ENCODE measurements at regions not wholly inside any gene's neighbourhood (a gene's known extent, or its start where the extent isn't known, plus 50 kb on each side); places are given as distances from the start of the nearest gene placed in this dataset.

- no peak for ATAC-seq
These were observed 58.0 kb upstream of the SLC7A14 start for GRCh38 chr3:170643831-170644230.

DNA sequence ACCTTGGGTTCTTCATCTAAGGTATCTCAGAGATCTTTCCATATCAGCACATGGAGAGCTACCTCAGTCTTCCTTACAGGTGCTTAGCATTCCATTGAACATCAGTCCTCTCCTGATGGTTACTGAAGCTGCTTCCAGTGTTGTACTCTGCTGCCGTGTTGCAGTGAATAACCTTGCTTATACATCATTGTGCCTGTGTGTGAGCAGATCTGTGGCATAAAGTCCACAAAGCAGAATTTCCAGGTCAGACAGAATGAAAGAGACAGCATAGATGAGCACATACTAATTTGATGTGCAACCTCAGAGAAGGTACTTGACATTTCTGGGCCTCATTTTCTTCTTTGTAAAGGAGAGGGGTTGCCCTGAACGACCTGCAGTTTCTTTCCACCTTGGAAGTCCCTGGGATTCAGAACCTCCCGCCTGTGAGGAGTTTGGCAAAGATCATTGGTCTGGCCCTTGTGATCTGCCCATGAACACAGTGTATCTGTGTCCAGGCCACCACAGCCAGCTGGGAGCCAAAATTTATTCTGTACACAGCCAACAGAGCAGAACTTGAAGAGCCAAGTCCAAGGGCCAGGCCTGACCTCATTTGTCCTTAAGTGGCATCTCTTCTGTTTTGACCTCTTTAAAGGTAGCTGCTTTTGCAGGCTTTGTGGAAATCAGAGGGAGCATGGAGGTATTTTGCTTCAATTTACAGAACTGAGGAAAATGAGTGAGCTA lies 57.2 kb upstream of the SLC7A14 start:
- no peak for ATAC-seq

DNA sequence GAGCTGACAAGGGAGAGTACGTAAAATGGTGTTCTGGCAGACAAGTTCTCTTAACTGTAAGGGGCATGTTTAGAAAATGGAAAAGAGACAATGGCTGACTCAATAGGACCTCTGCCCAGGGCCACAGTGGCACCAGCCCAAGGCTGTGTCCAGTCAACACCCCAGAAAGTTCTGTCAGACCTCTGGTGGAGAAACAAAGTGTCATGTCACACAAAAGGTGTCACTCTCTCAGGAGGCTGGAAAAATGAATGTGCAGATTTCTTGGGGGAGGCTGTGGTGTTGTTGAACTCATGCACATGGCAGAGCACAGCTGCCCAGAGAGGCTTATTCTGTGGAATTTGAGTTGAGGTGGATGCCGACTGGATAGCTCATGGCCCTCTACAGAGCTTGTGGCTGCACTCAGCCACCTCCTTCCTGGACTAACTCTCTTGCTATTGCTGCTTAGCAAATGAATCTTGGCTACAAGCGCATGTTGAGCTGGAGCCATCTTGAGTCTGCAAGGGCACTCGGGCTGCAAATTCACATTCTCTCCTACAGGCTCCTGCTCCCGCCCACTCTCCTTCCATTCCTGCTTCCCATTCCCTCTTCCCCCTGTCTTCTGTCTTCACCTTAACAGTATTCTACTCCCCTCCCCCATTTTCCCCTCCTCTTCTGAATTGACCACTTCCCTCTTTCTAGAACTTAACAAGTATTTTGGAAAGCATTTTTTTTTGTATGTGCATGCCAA lies 55.8 kb upstream of the SLC7A14 start:
- ATAC-seq, result no peak

DNA sequence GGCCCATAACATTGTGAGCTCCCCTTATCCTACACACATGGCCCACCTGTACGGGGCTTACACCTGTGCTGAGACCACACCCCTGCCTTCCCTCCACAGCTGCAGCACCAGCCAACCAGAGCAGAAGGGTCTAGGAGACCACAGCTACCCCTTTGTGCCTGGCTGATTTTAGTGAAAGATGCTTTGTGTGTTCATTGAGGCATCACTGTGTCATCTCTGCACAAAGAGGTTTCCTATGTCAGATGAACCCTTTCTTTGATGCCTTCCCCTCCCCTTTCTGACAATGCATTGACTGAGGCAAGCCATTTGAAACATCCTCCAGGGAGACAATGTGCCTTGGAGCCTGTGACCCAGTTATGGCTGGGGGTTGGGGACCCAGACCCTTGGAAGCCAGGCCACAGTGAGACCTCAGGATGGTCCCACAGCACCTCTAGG lies 54.9 kb upstream of the SLC7A14 start:
- ATAC-seq, result no peak

GRCh38 chr3:170638988-170639387 lies 53.1 kb upstream of the SLC7A14 start:
- ATAC-seq, result no peak

DNA sequence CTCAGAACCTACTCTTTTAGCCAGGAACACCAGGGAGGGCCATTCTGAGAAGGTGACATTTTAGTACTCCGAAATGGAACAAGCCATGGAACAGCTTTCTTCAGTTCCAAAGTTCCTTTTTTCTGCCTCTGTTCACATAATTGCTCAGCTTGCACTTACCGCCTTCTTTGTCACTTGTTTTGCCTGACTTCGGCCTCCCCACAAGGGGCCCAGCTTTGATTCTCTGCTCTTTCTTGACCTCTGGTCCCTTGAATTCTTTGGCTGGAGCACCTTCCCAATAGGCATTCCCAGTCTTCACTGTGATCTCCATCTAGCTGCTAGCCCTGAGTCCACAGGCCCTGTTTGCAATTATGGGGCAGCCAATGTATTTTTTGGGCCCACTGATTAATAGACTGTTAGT lies 51.4 kb upstream of the SLC7A14 start:
- ATAC-seq, result no peak

DNA sequence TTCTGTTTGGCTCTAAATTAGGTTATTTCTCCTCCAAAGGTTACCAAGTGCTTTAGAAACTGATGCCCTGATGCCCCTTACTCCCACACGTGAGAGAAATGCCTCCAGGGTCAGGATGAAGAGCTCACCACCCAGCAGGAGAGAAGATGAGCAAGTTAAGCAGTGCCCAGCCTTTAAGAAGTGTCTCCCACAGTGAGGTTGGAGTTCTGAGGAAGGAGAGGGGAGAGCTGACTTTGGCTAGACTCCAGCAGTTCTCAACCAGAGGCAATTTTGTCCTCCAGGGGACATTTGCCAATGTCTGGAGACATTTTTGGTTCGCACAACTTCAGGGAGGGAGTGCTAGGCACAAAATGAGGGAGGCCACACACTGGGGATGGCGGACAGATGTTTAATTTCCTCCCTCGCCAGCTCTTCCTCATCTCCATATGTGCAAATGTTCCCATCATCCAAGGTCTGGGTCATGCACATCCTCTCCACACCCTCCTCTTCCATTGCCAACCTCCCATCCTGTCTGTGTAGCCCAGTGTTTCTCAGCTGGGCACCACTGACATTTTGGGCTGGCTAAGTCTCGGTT lies 50.6 kb upstream of the SLC7A14 start:
- ATAC-seq, result no peak
